ENCODE measurements at regions not wholly inside any gene's neighbourhood (a gene's known extent, or its start where the extent isn't known, plus 50 kb on each side); places are given as distances from the start of the nearest gene placed in this dataset.

- Histone ChIP-seq H4K20me1 (ENCODE audit: insufficient read depth, low read length) (no peaks in the 10 kb centered on the region), H3K36me3 (replicated peaks in 1 of 2; ENCODE audit: control insufficient read depth in 1 of 2, insufficient read depth in 2 of 2, low read length in 2 of 2) (no peaks in the 10 kb centered on the region), H3K4me3 (replicated peaks in 1 of 3; ENCODE audit: insufficient read depth in 1 of 3, low read depth in 2 of 3, low read length in 3 of 3) (no peak overlapping the region), H3K27me3 (ENCODE audit: control insufficient read depth in 1 of 2, insufficient read depth in 2 of 2, low read length in 2 of 2) (no peaks in the 10 kb centered on the region), H3K4me2 (ENCODE audit: low read depth, low read length) (no peak overlapping the region), H3K4me1 (ENCODE audit: insufficient read depth, low read length) (no peaks in the 10 kb centered on the region), H3K27ac (ENCODE audit: extremely low read length, insufficient read depth, low read length) (no peak overlapping the region), H2AFZ (ENCODE audit: low read length) (no peak overlapping the region), H3K79me2 (ENCODE audit: insufficient read depth, low read length) (no peaks in the 10 kb centered on the region), H3K9me3 (ENCODE audit: low read length) (no peaks in the 10 kb centered on the region), H3K9ac (ENCODE audit: insufficient read depth, low read depth, low read length) (no peak overlapping the region)
- no peak for FAIRE-seq
- TF ChIP-seq CENPX (CRISPR knock-in tag; IDR thresholded peaks at IDR 0.05) (no peak), ZMAT5 (CRISPR knock-in tag; IDR thresholded peaks at IDR 0.05; ENCODE audit: borderline replicate concordance, low read depth) (no peak), NRL (CRISPR knock-in tag; IDR thresholded peaks at IDR 0.05; ENCODE audit: borderline replicate concordance) (no peak)
- no peak for DNase-seq (ENCODE audit: low spot score)
- ChIA-PET CTCF (ENCODE audit: low intra/inter-chr PET ratio, low total read pairs) (no interaction called here), POLR2A (no interaction called here)
- no TSS peak for BruUV-seq (replicated peaks)
- intact Hi-C loops (cut with micrococcal nuclease; ENCODE audit: unreplicated experiment) (no loop called here), in situ Hi-C loops (cut with HindIII; ENCODE audit: extremely low pct_ligation_motif_present, low pct_unique_long_range_greater_than_20kb) (no loop called here)
- 9% methylated on average over 2 of the region's 2 CpGs for WGBS (ENCODE audit: low lambda C conversion rate)
- no peak for ATAC-seq
Observed at GRCh38 chr5:68727931-68728330, 365.9 kb upstream of the SLC30A5 start.

GRCh38 chr5:68729678-68730077 lies 364.1 kb upstream of the SLC30A5 start:
- CTCF ChIA-PET (ENCODE audit: low intra/inter-chr PET ratio, low total read pairs), result no interaction called here
- H4K20me1 ChIP-seq (ENCODE audit: insufficient read depth, low read length), result no peaks in the 10 kb centered on the region
- no peaks in the 10 kb centered on the region for H3K4me1 ChIP-seq (ENCODE audit: insufficient read depth, low read length)
- H2AFZ ChIP-seq (ENCODE audit: low read length), result no peak overlapping the region
- DNase-seq (ENCODE audit: low spot score) (no peak), ATAC-seq (no peak), FAIRE-seq (no peak)
- no peak overlapping the region for H3K4me3 ChIP-seq (replicated peaks in 1 of 3; ENCODE audit: insufficient read depth in 1 of 3, low read depth in 2 of 3, low read length in 3 of 3)
- intact Hi-C loops (cut with micrococcal nuclease; ENCODE audit: unreplicated experiment), result no loop called here
- H3K27ac ChIP-seq (ENCODE audit: extremely low read length, insufficient read depth, low read length), result no peak overlapping the region
- in situ Hi-C loops (cut with HindIII; ENCODE audit: extremely low pct_ligation_motif_present, low pct_unique_long_range_greater_than_20kb), result no loop called here
- BruUV-seq (replicated peaks), result no TSS peak
- 13% methylated on average over 4 of the region's 4 CpGs for WGBS (ENCODE audit: low lambda C conversion rate)
- POLR2A ChIA-PET, result no interaction called here
- no peaks in the 10 kb centered on the region for H3K9me3 ChIP-seq (ENCODE audit: low read length)
- H3K36me3 ChIP-seq (replicated peaks in 1 of 2; ENCODE audit: control insufficient read depth in 1 of 2, insufficient read depth in 2 of 2, low read length in 2 of 2), result no peaks in the 10 kb centered on the region
- H3K9ac ChIP-seq (ENCODE audit: insufficient read depth, low read depth, low read length), result no peak overlapping the region
- H3K79me2 ChIP-seq (ENCODE audit: insufficient read depth, low read length), result no peaks in the 10 kb centered on the region
- H3K4me2 ChIP-seq (ENCODE audit: low read depth, low read length), result no peak overlapping the region
- H3K27me3 ChIP-seq (ENCODE audit: control insufficient read depth in 1 of 2, insufficient read depth in 2 of 2, low read length in 2 of 2), result no peaks in the 10 kb centered on the region
- no peak for TF ChIP-seq ERF (CRISPR knock-in tag; IDR thresholded peaks at IDR 0.05)
- no peak for TF ChIP-seq HMGXB3 (CRISPR knock-in tag; IDR thresholded peaks at IDR 0.05; ENCODE audit: borderline replicate concordance)
- no peak for TF ChIP-seq HNRNPL (IDR thresholded peaks at IDR 0.05; ENCODE audit: low read depth, low read length)

Measured in HepG2 (cell line).